Tibial artery (tissue), 4 donors: ENCODE measurements at regions not wholly inside any gene's neighbourhood (a gene's known extent, or its start where the extent isn't known, plus 50 kb on each side); places are given as distances from the start of the nearest gene placed in this dataset.
A peak's percentile ranks its signal among the peaks of the same experiment; 100 is the strongest.

ENCODE experiments used
- DNase-seq, 2 donors: peaks; one replicate each; pipeline ENCODE4 v3.0.0-alpha.2; 2019
- H3K27ac ChIP-seq, 2 donors: fragments of 200-600 bp; sonication (generic) in 1 of 2; 1 replicate in 1 of 2; 2 replicates in 1 of 2; pipeline ENCODE4 v1.5.1; 2018 to 2019; ENCODE audit warnings: mild to moderate bottlenecking in 1 of 2
- H3K27me3 ChIP-seq, 2 donors: fragments of 200-600 bp; sonication (generic) in 1 of 2; one replicate each; pipeline versions ENCODE4 v1.5.1 to v1.6.0; 2016 to 2019
- H3K36me3 ChIP-seq, 3 donors: fragments of 200-600 bp; sonication (generic) in 2 of 3; one replicate each; pipeline ENCODE4 v1.5.1; 2016 to 2019; ENCODE audit warnings: mild to moderate bottlenecking in 2 of 3
- H3K4me1 ChIP-seq, 4 donors: fragments of 200-600 bp; sonication (generic) in 2 of 4; 1 replicate in 3 of 4; 2 replicates in 1 of 4; pipeline ENCODE4 v1.5.1; 2016 to 2019
- H3K4me3 ChIP-seq, 2 donors: fragments of 200-600 bp; sonication (generic) in 1 of 2; 1 replicate in 1 of 2; 2 replicates in 1 of 2; pipeline ENCODE4 v1.5.1; 2018 to 2019; ENCODE audit warnings: mild to moderate bottlenecking in 2 of 2
- H3K9me3 ChIP-seq, 3 donors: fragments of 200-600 bp; sonication (generic) in 1 of 3; one replicate each; pipeline ENCODE4 v1.5.1; 2016 to 2019
- intact Hi-C: fragments of 100-400 bp; cut with DNase I; formaldehyde crosslinking; loops from one replicate; pipeline ENCODE4 v1.15.0; 2023; ENCODE audit warnings: low total_unique reads
- TF ChIP-seq, protein P1 (sequence below), 2 experiments: fragments of 200-600 bp in 1 of 2; fragments of 450-650 bp in 1 of 2; IDR thresholded peaks; one replicate each; pipeline ENCODE4 v1.5.1; 2017 to 2019; ENCODE audit warnings: antibody characterized with exemption in 2 of 2, mild to moderate bottlenecking in 1 of 2, moderate library complexity in 1 of 2

DNA sequence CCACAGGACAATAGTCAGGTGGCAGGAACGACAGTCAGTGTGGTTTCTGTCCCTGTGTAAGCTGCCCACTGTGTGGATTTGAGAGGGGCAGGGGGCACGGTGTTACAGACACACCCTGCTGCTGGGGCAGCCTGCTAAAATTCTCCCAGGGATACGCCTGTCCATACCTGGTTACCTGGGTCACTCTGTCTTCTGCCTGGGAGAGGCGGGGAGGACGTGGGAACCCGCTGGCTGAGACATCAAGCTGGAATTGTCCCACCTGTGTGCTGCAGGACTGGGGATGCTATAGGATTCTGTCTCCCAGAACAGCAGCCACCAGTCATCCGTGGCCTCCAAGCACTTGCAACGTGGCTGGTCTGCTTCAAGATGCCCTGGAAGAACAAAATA is 63.8 kb upstream of the LINC01488 start:
- H3K4me3 ChIP-seq = no peak overlapping the region
- H3K27me3 ChIP-seq = no peaks in the 10 kb centered on the region
- DNase-seq = no peak
- no peaks in the 10 kb centered on the region for H3K9me3 ChIP-seq
- H3K27ac ChIP-seq = peak overlapping the region in 1 of 2 donors; percentile 43
- TF ChIP-seq, protein P1, sequence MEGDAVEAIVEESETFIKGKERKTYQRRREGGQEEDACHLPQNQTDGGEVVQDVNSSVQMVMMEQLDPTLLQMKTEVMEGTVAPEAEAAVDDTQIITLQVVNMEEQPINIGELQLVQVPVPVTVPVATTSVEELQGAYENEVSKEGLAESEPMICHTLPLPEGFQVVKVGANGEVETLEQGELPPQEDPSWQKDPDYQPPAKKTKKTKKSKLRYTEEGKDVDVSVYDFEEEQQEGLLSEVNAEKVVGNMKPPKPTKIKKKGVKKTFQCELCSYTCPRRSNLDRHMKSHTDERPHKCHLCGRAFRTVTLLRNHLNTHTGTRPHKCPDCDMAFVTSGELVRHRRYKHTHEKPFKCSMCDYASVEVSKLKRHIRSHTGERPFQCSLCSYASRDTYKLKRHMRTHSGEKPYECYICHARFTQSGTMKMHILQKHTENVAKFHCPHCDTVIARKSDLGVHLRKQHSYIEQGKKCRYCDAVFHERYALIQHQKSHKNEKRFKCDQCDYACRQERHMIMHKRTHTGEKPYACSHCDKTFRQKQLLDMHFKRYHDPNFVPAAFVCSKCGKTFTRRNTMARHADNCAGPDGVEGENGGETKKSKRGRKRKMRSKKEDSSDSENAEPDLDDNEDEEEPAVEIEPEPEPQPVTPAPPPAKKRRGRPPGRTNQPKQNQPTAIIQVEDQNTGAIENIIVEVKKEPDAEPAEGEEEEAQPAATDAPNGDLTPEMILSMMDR (IDR thresholded peaks at IDR 0.05) = no peak
- peaks cover 0 to 48% (median 32%) of the 10 kb centered on the region in 4 donors for H3K4me1 ChIP-seq
- intact Hi-C loops = no loop called here
- H3K36me3 ChIP-seq = no peaks in the 10 kb centered on the region

DNA sequence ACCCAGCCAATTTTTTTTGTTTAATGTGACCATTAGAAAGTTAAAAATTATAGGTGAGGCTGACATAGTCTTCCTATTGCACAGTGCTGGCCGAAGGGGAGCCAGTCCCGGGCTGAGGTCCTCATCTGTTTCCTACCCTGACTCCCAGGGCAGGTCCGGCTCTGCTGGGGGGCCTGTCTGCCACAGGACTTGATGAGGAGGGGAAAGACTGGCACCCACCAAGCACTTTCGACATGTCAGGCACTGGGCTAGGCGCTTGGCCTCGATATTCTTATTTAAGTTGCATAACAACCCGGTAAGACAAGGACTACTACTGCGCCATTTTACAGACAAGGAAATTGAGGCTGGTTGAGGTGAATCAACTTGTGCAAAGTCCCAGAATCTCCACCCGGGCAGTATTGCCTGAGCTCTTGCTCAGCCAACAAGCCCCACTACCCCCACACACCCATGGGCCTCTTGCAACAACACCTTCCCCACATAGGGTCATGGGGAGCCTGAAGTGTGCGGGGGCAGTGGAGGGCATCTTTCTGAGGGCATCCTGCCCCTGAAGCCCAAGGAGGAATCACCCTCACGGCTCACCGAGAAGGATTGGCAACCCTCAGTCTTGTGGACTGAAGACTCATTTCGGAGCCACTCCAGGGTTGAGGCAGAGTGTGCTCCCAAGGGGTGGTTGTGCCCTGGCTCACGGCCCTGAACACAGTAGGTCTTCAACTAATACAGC is 62.7 kb upstream of the LINC01488 start:
- TF ChIP-seq, protein P1 (IDR thresholded peaks at IDR 0.05) = no peak
- Histone ChIP-seq H3K36me3 (no peaks in the 10 kb centered on the region), H3K4me3 (no peak overlapping the region), H3K4me1 (peaks cover 0 to 48% (median 32%) of the 10 kb centered on the region in 4 donors), H3K9me3 (no peaks in the 10 kb centered on the region), H3K27ac (no peak overlapping the region), H3K27me3 (no peaks in the 10 kb centered on the region)
- no peak for DNase-seq
- intact Hi-C loops = no loop called here

DNA sequence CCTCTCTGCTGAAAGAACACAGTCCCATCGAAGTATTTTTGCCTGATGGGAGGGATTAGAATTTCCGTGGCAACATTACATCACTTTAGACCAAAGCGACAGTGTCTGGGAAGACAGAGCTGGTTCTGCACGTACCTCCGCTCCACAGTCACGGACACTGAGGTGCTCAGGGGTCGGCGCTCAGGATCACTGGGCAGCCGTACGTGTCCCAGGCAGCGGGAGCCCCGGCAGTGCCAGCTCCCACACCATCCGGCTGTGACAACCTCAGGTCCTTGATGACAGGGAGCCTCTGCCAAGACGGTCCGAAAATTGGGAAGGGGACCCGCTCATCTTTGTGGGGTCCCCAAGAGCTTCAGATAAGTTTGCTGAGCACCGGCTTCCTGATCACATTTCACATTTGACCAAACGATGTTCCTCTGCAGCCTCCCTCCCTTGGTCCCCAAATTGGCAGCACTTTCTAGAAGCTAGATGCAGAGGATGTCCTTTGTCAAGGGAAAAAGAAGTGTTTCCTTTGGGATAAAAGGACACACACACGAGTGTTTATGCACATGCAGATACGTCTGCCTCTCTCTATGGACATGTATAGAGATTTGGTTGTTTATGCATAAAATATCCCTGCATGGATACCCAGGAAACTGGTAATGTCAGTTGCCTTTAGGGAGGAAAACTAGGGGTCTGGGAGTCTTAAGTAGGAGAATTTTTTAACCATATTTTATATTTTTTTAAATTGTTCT is 61.6 kb upstream of the LINC01488 start:
- intact Hi-C loops = no loop called here
- peak overlapping the region in 1 of 2 donors; percentile 63 for H3K27ac ChIP-seq
- H3K9me3 ChIP-seq = peaks cover 0 to 4% (median 2%) of the 10 kb centered on the region in 3 donors
- no peaks in the 10 kb centered on the region for H3K36me3 ChIP-seq
- no peaks in the 10 kb centered on the region for H3K27me3 ChIP-seq
- TF ChIP-seq, protein P1 (IDR thresholded peaks at IDR 0.05) = no peak
- peaks cover 0 to 46% (median 28%) of the 10 kb centered on the region in 4 donors for H3K4me1 ChIP-seq
- no peak for DNase-seq
- no peak overlapping the region for H3K4me3 ChIP-seq

DNA sequence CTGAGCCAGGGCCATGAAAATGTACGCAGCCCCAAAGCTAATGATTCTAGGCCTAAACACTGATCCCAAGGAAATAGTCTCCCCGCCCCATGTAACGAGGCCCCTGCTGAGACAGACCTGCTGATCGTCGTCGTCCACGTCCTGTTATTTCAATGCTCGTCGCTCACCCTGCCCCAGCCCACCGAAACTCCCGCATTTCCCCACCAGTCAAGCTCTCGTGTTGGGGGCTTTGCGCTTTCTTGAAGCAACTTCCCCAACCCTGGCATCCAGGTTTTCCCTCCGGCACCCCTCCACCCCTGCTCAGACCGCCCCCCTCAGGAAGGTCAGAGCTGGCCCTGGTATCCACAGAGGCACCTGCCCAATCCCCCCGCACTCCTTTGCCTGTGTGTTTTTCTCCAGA is 58.8 kb upstream of the LINC01488 start:
- peaks cover 0 to 19% (median 14%) of the 10 kb centered on the region in 4 donors for H3K4me1 ChIP-seq
- intact Hi-C loops = no loop called here
- peaks cover 0 to 5% (median 3%) of the 10 kb centered on the region in 3 donors for H3K9me3 ChIP-seq
- no peak for DNase-seq
- no peaks in the 10 kb centered on the region for H3K27me3 ChIP-seq
- H3K4me3 ChIP-seq = no peak overlapping the region
- TF ChIP-seq, protein P1 (IDR thresholded peaks at IDR 0.05) = no peak
- H3K36me3 ChIP-seq = no peaks in the 10 kb centered on the region
- no peak overlapping the region for H3K27ac ChIP-seq

DNA sequence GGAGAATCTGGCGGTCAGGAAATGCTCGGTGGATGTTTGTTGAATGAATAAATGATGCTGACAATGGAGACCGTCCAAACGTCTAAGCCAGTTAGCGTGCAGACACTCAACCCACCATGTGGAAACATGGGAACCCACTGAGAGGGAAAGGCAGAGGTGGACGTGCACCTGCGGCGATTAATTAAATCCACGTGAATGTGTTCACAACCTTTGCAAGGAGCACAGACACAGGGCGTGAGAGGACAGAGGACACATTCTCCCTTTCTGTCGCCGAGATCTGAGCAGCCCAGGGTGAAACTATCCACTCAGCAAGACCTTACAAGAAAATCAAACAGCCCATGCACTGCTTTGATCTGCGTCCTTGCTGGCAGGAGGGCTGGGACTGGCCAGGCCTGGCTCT is 58.3 kb upstream of the LINC01488 start:
- TF ChIP-seq, protein P1 (IDR thresholded peaks at IDR 0.05) = no peak
- Histone ChIP-seq H3K9me3 (peaks cover 0 to 5% (median 3%) of the 10 kb centered on the region in 3 donors), H3K27me3 (no peaks in the 10 kb centered on the region), H3K4me3 (no peak overlapping the region), H3K4me1 (peaks cover 0 to 19% (median 14%) of the 10 kb centered on the region in 4 donors), H3K27ac (no peak overlapping the region), H3K36me3 (no peaks in the 10 kb centered on the region)
- intact Hi-C loops = no loop called here
- no peak for DNase-seq
